Forelimb muscle (tissue), 1 donor: ENCODE measurements at regions not wholly inside any gene's neighbourhood (a gene's known extent, or its start where the extent isn't known, plus 50 kb on each side); places are given as distances from the start of the nearest gene placed in this dataset.
"Not testable (repeated sequence)": the region's sequence is repeated elsewhere in the genome, so short reads cannot be mapped to it uniquely, and the experiment has no call there.

Experiments used
- DNase-seq: peaks from one replicate; pipeline ENCODE4 v3.0.0-alpha.2; 2013; ENCODE audit warnings: low read depth

- DNase-seq: not testable (repeated sequence)
These were observed 395.1 kb downstream of the BCOR start for GRCh38 chrX:39702636-39703035.

- no peak for DNase-seq
These were observed 394.5 kb downstream of the BCOR start for GRCh38 chrX:39703307-39703706.

- DNase-seq: no peak
These were observed 393.2 kb downstream of the BCOR start for GRCh38 chrX:39704590-39704989.

DNA sequence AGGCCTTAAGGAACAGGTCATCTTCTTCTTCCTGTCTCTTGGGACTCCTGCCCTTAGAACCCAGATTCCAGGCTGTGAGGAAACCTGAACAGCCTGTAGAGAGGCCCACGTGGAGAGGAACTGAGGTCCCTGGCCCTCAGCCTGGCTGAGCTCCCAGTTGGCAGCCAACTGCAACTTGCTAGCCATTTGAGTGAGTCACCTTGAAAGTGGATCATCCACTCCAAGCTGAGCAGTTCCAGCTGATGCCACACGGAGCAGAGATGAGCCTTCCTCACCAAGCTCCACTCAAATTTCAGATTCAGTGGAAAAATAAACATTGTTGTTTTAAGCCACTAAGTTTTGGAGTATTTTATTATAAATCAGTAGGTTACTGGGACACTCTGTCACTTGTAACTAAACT is 392.5 kb downstream of the BCOR start:
- no peak for DNase-seq

DNA sequence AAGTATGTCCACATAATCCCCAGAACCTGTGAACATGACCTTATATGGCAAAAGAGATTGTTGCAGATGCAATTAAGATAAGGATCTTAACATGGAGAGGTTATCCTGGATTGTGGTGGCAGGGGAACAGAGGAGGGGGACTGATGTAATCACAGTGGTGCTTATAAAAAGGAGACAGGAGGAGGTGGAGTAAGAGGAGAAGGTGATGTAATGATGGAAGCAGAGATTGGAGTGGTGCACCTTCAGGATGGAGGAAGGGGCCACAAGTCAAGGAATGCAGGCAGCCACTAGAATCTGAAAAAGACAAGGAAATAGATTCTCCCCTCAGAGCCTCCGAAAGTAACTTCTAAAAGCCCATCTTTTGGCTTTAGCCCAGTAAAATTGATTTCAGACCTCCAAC is 388.4 kb downstream of the BCOR start:
- DNase-seq: no peak

DNA sequence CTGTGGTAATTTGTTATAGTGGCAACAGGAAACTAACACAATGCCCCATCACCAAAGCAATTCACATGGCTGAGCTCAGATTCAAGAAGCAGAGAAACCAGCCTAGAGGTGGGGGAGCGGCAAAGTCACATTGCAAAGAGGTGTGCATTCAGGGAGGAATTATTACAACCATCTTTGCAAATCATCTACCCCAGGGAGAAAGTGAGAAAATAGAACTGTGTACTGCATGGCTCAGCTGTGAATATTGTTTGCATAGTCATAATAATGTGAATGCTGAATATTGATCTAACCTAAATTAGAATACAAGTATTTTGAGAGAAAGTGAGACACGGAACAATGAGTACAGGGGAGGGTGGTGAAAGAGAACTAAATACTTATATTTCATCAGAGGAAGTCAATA is 387.9 kb downstream of the BCOR start:
- DNase-seq: no peak

DNA sequence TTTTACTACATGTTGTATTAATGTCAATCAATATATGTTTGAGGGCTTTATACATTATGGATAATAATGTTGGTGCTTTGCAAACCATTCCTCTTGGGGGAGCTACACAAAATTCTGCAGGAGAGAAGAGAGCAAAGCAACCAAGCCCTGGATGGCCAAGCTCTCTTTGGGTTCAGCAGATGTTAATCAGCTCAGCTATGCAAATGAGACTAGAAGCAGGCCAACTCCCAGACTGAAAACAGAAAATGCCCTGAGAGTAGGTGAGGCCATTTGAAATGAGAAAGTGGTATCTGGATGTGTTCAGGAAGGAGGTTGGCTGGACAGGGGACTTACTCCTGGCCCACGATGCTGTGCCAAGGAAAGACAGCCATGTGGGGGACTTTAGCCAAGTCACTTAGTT is 387.0 kb downstream of the BCOR start:
- no peak for DNase-seq

DNA sequence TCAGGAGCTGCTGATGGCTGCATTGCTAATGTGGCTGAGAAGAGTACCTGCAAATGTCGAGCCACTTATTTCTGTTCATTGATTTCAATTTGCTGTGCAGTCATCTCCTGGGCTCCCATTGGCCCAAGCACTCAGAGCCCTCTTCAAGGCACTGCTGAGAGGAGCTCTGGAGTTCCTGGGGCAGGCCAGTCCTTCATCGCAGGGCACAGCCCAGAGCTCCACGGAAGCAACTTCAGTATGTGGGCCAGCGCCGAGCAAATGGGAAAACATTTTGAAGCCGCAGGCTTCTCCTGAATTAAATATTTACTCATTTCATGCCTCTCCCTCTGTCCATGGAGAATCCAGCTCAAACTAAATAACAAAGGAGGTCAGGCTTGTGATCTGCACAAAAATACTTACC is 383.3 kb downstream of the BCOR start:
- DNase-seq: no peak

DNA sequence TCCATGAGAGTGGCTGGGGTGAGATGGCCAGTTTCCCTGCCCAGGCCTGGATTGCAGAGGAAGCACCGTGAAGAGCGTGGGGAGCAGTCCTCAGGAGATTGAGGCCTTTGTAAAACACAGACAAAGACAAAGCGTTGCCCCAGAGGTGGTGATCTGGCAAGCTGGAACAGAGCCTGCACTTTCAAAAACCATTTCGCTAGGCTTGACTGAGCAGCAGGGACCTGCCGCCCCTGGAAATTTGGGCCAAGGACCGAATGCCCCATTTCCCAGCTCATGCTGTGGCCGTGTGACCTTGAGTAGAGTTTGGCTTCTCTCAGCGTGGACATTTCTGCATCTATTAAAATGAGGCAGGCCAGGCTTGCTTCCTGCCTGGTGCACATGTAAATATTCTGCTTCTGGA is 381.4 kb downstream of the BCOR start:
- DNase-seq: no peak

DNA sequence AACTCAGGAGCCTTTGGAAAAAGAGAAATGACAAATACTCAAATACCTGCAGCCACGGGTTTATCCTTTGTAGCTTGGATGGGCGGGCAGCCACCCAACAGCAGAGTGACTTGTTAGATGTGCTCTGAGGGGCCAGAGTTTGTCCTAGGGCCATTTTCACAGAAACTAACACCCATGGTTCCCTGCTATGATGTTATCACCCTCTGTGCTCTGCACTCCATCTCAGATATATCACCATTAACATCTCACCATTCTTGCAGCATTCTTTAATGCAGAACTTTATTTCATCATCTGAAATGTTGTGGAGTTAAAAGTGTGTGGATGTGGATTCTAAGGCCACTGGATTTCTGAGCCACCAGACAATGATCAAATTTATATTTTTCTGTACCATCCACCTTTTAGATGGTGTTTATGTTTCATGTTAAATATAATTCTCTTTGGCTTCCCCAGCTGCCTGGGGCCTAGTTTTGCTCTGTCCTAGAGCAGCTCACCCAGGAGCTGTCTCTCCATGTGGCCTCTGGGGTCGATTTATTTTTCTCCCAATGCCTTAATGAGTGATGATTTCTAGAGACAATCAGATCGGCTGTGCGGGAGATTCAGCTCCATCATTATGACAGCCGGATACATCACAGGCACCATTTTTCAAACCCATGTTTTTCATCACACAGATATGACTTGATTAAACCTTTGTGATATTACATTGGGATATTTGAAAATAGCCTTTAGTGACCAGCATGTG is 380.8 kb downstream of the BCOR start:
- DNase-seq: no peak

DNA sequence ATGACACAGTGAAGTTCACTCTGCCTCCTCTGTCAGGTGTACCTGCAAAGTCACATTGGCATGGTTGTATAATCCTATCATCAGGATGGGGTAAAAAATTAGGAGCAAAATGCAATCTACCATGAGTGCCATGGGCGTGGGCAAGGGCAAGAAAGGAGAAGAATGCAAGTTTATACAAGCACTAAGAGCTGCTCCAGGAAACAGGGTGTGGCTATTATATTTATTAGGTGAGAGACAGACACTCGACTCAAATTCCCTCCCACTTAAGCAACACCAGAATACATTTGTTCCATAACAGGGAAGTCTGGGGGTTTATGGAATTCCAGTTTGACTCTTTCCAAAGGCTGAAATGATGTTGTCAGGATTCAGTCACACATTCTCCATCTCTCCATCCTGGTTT is 378.8 kb downstream of the BCOR start:
- no peak for DNase-seq

DNA sequence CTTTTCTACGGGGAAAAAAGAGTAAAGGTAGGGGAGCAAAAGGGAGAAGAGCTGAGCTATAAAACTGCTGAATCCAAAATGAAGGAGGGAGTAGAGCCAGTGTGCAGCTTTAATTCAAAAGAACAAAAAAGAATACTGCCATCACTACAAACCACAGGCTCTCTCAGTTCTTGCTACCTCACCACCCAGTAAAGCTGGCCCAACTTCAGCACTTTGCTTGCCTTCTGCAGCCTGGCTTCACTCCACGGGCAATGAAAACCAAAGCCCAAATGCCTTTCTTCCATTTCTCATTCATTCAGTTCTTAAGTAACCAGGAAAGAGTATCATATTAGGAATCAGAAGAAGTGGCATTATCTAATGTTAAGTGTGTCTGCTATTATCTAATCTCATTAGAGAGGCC is 376.8 kb downstream of the BCOR start:
- no peak for DNase-seq

DNA sequence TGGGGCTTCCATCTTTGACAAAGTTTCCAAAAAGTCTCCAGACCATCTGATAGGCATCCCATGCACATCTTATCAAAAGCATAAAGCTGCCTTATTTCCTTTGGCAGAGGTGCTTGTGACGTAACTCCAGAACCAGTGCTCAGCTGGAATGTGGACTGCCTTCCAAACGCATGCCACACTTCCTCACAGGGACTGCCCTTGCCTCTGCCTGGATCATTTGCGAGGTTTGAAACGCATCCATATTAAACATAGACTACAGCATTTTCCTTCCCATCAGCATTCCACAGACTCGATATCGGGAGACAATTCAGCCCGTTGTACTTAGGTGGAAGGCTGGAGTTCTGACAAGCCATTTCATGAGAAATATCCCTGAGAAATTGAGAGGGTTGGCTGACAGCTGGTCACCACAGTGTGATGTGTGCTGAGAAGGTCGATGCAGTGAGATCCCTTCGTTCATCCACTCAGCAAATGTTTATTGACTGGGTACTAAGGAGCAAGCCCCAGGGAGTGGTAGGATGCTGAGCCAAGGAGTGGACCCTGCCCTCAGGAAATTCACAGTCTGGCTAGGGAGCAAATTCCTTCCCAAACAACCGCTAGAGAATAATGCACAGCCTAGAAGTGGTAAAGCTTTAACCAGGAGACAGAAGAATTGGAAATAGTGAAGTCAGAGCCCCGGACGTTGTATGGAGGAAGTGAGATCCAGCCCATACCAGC is 376.0 kb downstream of the BCOR start:
- no peak for DNase-seq

- no peak for DNase-seq
These were observed 373.2 kb downstream of the BCOR start for GRCh38 chrX:39724544-39724943.

DNA sequence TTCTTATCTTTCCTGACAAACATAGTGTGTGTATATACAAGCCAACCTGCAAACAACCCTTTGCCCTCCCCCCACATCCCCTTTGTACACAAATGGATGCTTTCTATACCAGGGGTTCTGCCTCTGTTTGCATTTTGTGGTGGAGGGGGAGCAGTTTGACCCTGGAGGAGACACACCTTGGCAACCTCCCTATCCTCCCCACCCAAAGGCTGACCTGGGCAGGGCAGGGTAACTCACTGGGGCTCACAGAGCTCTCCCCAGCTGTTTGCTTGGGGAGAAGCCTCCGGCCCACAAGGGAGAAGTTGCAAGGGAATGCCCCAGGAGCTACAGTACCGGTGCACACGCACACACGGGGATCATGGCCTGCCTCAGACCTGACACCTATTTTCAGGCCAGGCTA is 372.6 kb downstream of the BCOR start:
- no peak for DNase-seq

- peak; percentile 28 for DNase-seq
These were observed 371.7 kb downstream of the BCOR start for GRCh38 chrX:39725928-39726619.

GRCh38 chrX:39726771-39727170 is 371.0 kb downstream of the BCOR start:
- peak; percentile 38 for DNase-seq

DNA sequence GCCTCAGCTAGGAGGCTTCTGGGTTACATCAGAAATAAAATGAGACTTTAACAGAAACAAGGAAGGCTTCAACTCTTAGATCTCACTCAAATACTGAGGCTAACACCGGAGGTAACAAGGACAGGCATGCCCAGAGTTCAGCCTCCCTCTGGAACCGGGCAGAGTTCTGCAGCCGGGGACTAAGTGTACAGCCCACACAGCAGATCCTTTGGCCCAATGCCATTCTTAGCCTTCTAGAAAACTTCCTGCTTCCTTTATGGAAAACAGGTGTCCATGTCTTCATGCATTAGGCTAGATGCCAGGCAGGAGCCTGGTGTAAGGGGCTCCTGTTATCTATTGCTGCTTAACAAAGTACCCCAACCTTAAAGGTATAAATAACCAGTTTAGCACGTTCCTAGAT is 369.7 kb downstream of the BCOR start:
- DNase-seq: no peak

- DNase-seq: no peak
These were observed 368.7 kb downstream of the BCOR start for GRCh38 chrX:39728852-39729598.

GRCh38 chrX:39729981-39730661 is 367.6 kb downstream of the BCOR start:
- DNase-seq: no peak

DNA sequence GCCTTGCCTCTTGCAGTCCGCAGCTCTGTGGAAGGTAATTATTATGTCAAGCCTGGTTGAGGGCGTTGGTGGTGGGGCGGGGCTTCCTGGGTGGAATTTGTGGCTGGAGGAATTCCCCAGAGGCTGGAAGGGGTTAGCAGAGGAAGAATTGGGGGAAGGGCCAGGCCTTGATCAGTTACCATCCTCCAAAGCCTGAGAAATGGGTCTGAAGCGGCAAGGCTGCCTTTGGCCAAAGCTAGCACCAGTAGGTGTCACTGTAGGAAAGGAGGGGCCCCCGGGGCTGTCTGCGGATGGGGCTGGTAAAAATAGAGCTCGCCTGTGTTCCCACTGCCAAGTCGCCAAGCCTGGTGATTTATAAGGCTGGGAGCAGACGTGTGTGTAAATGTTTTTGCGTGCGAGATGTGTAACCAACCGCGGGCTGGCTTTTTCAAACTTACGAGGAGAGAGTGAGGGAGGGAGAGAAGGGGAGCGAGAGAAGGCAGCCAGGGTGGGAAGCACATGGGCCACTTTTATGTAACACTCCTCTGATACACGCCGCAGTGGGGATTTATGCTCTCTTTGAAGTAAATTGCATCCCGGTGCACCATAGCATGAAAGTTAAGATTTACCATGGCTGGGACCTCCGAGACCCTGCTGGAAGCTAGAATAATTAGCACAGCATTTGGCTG is 367.0 kb downstream of the BCOR start:
- no peak for DNase-seq
